ENCODE measurements at regions not wholly inside any gene's neighbourhood (a gene's known extent, or its start where the extent isn't known, plus 50 kb on each side); places are given as distances from the start of the nearest gene placed in this dataset.

GRCh38 chr15:31248263-31248662 is 78.4 kb upstream of the KLF13 start:
- no peak for DNase-seq

GRCh38 chr15:31248951-31249350 is 77.7 kb upstream of the KLF13 start:
- DNase-seq: no peak

- no peak for DNase-seq
Observed at GRCh38 chr15:31250033-31250432, 76.6 kb upstream of the KLF13 start.

GRCh38 chr15:31251165-31251564 is 75.5 kb upstream of the KLF13 start:
- DNase-seq: no peak

DNA sequence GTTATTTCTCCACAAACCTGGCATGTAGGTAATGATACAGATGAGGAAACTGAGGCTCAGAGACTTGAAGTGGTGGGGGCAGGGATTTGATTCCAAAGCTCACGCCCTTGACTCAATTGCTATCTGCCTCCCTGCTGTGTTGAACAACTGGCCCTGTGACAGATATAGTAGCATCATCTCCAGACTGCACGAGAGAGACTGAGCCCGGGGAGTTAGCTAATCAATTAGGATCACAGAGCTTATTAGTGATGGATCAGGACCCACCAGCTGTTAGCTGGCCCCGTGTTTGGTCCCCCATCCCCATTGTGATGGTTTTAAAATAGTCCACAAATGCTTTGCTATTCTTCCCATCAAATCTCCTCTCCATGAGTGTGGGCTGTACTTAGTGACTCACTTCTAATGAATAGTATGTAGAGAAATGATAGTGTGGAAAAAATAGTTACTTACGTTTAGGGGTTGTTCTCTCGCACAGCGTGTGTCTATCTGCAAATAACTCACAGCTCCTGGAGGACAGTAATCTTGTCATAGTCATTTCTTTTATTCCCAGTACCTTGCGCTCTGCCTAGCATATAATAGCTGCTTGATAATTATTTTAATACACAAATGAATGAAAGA is 74.4 kb upstream of the KLF13 start:
- no peak for DNase-seq

DNA sequence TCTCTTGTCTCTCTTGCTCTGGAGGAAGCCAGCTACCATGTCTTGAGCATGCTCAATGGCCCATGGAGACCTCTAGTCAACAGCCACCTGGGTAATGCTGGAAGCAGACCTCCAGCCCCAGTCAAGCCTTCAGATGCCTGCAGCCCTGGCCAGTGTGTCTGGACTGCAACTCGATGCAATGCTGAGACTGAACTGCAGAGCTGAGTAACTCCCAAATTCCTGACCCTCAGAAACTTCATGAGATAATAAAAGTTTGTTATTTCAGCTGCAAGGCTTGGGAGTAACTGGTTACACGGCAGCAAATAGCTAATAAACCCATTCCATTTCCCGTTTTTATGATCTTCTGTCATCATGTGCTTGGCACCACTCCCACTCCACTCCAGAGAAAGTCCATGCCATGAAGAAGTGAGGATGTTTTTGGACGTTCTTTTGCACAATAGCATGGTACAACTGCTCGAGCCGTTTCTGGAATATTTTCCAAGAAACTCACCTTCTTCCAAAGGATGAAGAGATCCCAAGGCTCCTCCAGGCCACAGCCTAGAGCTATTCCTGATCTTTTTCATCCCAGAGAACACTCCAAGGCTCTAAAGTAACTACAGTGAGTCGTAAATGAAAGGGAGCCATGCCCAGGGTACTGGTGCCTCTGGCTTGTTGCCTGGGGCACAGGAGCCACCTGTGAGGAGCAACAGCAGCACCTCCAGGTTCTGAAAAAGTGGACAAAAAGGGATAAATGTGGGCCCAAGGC is 72.0 kb upstream of the KLF13 start:
- DNase-seq: no peak

DNA sequence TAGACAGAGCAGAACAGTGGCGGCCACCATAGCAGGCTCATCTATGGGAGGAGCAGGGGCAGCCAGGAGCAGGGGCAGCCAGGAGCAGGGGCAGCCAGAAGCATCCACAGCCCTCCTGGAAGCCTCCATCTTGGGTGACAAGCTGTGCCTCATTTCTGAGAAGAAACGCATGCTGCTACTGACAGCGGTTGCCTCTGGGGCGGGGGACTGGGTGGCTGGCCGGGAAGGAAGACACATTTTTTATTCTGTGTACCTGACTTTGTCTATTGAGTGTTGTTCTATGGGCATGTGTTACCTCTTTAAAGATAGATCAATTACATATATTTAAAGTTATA is 71.5 kb upstream of the KLF13 start:
- DNase-seq: no peak

DNA sequence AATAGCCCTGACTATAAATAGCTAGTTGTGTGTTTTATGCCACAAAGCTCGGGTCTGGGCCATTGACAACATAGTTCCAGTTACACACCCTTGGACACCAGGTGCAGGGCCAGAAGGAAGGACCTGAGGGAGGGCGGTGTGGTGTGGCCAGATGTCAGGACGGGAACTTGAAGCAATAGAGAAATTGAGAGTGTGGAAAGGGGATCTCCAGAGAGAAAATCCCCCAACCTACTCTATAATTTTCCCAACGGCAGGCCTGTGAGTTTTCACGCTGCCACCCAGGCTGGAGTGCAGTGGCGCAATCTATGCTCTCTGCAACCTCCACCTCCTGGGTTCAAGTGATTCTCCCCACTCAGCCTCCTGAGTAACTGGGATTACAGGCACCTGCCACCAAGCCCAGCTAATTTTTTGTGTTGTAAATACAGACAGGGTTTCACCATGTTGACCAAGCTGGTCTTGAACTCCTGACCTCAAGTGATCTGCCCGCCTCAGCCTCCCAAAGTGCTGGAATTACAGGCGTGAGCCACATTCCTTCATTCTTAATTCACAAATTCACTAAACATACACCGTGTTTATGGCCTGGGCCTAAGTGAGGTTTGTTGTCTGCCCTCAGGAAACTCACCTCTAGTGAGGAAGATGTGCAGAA is 70.8 kb upstream of the KLF13 start:
- DNase-seq: no peak

GRCh38 chr15:31256378-31257265 is 70.0 kb upstream of the KLF13 start:
- no peak for DNase-seq

GRCh38 chr15:31257286-31257685 is 69.3 kb upstream of the KLF13 start:
- no peak for DNase-seq

GRCh38 chr15:31258260-31258659 is 68.4 kb upstream of the KLF13 start:
- DNase-seq: no peak

DNA sequence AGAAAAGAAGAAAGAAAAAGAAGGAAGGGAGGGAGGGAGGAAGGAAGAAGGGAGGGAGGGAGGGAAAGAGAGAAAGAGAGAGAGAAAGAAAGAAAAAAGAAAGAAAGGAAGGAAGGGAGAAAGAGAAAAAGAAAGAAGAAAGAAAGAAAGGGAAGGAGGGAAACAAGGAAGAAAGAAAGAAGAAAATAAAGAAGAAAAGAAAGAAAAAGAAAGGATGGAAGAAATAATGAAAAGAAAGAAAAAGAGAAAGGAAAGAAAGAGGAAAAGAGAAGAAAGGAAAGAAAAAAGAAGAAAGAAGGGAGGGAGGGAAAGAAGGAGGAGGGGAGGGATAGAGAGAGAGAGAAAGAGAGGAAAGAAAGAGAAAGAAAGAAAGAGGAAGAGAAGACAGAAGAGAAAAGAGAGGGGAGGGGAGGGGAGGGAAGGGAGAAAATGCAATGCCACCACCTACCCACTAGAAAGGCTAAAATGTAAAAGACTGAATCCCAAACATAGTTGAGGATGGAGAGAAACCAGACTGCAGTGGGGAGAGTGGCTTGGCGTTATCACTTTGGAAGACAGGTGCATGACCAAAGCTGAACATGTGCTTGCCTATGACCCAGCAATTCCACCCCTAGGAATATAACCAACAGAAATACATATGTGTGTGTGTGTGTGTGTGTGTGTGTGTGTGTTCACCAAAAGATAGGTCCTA is 66.9 kb upstream of the KLF13 start:
- DNase-seq: no peak

DNA sequence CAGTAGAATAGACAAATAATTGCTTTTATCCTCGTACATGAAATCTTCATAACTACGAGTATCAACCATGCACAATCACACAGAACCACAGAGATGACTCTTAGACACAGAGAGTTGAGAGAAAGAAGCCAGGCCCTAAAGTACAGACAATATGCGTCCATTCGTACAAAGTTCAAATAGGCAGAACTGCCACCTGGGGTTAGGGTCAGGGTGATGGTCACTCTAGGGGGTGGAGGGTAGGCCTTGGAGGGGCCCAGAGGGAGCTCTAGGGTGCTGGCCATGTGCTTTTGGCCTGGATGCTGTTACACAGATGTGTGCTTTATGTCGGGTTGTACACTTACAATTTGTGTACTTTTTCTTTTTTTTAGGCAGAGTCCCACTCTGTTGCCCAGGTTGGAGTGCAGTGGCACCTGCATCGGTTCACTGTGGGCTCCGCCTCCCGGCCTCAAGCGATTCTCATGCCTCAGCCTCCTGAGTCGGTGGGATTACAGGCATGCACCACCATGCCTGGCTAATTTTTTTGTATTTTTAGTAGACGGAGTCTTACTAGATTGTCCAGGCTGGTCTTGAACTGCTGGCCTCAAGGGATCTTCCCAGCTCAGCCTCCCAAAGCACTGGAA is 65.9 kb upstream of the KLF13 start:
- DNase-seq: no peak

DNA sequence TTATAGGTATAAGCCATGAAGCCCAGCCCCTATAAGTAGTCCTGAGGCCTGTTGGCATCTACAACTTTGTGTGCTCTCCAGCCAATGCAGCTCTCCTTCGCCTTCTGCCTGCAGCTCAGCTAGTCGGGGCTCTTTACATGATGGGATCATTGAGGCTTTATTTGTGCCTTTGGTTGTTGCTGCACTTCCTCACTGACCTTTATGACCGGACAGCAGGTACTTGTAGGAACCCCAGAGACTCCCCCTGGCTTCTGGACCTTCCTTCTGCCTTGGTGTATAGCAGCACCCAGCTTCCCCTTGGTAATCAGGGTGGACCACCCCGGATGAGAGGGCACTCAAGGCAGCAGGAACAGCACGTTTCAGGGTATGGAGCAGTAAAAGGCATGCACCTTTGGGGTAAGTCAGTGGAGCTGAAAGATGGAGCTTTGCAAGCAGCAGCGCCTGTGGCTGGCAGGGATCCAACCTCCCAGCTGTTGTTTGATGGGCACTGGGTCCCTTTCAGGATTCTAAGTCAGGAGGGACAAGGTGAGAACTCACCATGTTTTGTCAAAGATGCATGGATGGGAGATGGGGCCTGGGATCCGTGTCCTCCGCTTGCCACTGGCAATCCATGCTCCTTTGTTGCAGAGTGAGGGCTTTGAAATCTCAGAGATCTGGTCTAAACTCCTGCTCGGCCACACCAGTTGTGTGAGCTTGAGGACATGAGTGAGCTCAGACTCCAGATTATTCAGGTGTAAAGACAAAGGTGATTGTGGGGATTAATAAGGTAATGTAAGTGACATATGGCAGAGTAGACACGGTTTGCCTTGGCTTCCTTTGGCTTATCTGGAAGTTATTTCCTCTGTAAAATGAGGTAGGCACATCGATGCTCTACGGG is 65.1 kb upstream of the KLF13 start:
- DNase-seq: no peak

- DNase-seq: no peak
Observed at GRCh38 chr15:31262143-31262530, 64.5 kb upstream of the KLF13 start.

GRCh38 chr15:31262901-31263671 is 63.5 kb upstream of the KLF13 start:
- no peak for DNase-seq

DNA sequence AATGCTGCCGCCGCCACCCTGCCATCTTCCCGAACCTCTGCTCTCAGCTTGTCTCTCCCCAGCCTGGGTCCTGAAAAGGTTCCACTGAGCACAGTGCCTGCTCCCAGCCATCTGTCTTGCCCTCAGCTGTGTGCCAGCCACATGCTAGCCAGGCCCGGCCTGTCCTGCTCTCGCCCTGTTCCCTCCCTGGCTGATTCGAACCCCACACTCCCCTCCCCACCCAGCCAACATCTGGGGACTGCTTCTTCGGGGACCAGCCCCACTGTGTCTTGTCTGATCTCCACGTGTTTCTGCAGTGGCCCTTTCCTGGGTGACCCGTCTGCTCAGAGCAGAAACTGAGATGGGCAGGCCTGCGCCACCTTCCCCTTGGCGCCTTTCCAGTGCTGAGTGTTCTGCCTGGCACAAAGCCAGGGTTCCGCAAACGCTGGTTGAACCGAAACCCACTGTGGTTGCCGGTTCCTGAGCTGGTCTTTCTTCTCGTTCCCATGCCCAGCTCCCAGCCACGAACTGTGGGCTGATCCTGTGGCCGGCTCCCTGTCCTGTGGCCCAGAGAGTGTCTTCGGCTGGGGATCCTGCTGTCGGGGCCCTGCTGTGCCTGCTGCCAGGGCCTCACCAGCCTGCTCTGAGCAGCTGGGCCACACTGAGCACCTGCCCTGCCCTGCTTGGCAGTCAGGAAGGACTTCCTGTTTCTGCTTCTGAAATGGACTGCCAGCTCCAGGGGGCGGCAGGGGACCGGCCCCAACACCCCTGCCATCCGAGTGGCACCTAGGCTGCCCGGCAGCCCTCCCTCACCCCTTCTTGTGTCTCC is 62.7 kb upstream of the KLF13 start:
- peak; percentile 41 for DNase-seq

GRCh38 chr15:31264559-31265089 is 62.0 kb upstream of the KLF13 start:
- no peak for DNase-seq
